Upper lobe of right lung (tissue), 1 donor: ENCODE measurements at regions not wholly inside any gene's neighbourhood (a gene's known extent, or its start where the extent isn't known, plus 50 kb on each side); places are given as distances from the start of the nearest gene placed in this dataset.

Experiments
- ATAC-seq: fragments of 200-7000 bp; cut with Tn5 transposase; one replicate; pipeline ENCODE4 v1.9.1; 2020; ENCODE audit warnings: mild to moderate bottlenecking, moderate library complexity
- DNase-seq: peaks from one replicate; pipeline ENCODE4 v3.0.0-alpha.2; 2020
- H3K27ac ChIP-seq: fragments of 200-600 bp; one replicate; pipeline ENCODE4 v1.8.0; 2022
- H3K27me3 ChIP-seq: fragments of 200-600 bp; one replicate; pipeline ENCODE4 v1.8.0; 2022; ENCODE audit warnings: mild to moderate bottlenecking
- H3K36me3 ChIP-seq: fragments of 200-600 bp; one replicate; pipeline ENCODE4 v1.8.0; 2022
- H3K4me1 ChIP-seq: fragments of 200-600 bp; one replicate; pipeline ENCODE4 v1.8.0; 2022
- H3K4me3 ChIP-seq: fragments of 200-600 bp; one replicate; pipeline ENCODE4 v1.8.0; 2022; ENCODE audit warnings: mild to moderate bottlenecking
- H3K9me3 ChIP-seq: fragments of 200-600 bp; one replicate; pipeline ENCODE4 v1.8.0; 2022
- intact Hi-C: fragments of 100-400 bp; cut with DNase I; formaldehyde crosslinking; loops from one replicate; pipeline ENCODE4 v1.11.0; 2022
- TF ChIP-seq, protein P1 (sequence below): fragments of 200-600 bp; IDR thresholded peaks from one replicate; pipeline ENCODE4 v1.8.0; 2022; ENCODE audit warnings: antibody characterized with exemption
- donor health status: DM: no; HTN: yes; CAD: no; lungs with severe emphysema.

- TF ChIP-seq, protein P1, sequence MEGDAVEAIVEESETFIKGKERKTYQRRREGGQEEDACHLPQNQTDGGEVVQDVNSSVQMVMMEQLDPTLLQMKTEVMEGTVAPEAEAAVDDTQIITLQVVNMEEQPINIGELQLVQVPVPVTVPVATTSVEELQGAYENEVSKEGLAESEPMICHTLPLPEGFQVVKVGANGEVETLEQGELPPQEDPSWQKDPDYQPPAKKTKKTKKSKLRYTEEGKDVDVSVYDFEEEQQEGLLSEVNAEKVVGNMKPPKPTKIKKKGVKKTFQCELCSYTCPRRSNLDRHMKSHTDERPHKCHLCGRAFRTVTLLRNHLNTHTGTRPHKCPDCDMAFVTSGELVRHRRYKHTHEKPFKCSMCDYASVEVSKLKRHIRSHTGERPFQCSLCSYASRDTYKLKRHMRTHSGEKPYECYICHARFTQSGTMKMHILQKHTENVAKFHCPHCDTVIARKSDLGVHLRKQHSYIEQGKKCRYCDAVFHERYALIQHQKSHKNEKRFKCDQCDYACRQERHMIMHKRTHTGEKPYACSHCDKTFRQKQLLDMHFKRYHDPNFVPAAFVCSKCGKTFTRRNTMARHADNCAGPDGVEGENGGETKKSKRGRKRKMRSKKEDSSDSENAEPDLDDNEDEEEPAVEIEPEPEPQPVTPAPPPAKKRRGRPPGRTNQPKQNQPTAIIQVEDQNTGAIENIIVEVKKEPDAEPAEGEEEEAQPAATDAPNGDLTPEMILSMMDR: no peak
- Histone ChIP-seq H3K9me3 (no peaks in the 10 kb centered on the region), H3K27me3 (no peaks in the 10 kb centered on the region), H3K4me3 (no peak overlapping the region), H3K36me3 (no peaks in the 10 kb centered on the region), H3K4me1 (no peaks in the 10 kb centered on the region), H3K27ac (no peak overlapping the region)
- no peak for DNase-seq
- ATAC-seq: no peak
- intact Hi-C loops: no loop called here
These were observed 88.5 kb upstream of the SPDL1 start for GRCh38 chr5:169494941-169495548.

DNA sequence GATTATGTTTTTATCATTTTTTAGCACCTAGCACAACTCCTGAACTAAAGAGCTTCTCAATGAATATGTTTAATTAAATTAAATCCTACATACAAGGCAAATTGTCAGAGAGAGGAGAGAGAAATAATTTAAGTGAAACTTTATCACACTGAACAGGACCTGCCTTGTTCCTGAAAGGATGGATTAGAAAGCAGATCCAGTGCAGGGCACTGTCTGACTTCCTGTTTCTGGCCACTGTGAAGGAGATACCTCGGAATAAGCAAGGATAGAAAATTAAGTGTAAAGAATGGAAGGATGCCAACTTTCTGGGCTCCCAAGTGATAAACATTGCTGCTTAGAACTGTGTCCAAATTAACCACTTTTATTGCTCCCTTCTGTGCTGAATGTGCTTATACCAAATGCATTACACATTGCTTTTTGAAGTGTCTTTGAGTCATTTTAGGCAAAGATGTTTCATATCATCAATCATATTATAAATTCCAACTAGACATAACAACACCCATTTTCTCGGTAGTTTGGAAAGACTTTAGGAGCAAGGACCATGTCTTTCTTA is 89.1 kb upstream of the SPDL1 start:
- TF ChIP-seq, protein P1: no peak
- Histone ChIP-seq H3K27me3 (no peaks in the 10 kb centered on the region), H3K27ac (no peak overlapping the region), H3K9me3 (no peaks in the 10 kb centered on the region), H3K4me1 (no peaks in the 10 kb centered on the region), H3K4me3 (no peak overlapping the region), H3K36me3 (no peaks in the 10 kb centered on the region)
- DNase-seq: no peak
- intact Hi-C loops: no loop called here
- ATAC-seq: no peak

DNA sequence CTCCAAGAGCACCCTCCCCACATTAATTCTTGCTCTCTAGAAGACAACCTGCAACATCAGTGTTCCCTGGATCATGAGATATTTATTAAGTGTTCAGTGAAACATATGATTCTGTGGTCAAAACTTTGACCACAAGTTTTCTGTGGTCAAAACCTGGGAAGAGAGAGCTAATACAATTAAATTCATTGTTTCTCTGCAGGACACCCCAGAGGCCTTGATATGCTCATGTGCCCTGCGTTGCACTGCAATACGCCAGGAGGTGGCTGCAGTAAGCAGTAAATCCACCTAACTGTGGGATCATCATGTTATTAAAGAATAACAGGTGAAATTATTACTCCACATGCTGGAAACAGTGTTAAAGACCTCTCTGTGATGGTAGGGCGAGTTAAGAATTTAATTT is 109.3 kb upstream of the SPDL1 start:
- DNase-seq (no peak), ATAC-seq (no peak)
- no peaks in the 10 kb centered on the region for H3K9me3 ChIP-seq
- TF ChIP-seq, protein P1: no peak
- intact Hi-C loops: no loop called here
- H3K27ac ChIP-seq: no peak overlapping the region
- no peaks in the 10 kb centered on the region for H3K4me1 ChIP-seq
- no peaks in the 10 kb centered on the region for H3K36me3 ChIP-seq
- H3K27me3 ChIP-seq: no peaks in the 10 kb centered on the region
- H3K4me3 ChIP-seq: no peak overlapping the region

- Histone ChIP-seq H3K9me3 (no peaks in the 10 kb centered on the region), H3K27me3 (no peaks in the 10 kb centered on the region), H3K27ac (no peak overlapping the region), H3K4me3 (no peak overlapping the region), H3K4me1 (no peaks in the 10 kb centered on the region), H3K36me3 (no peaks in the 10 kb centered on the region)
- DNase-seq (no peak), ATAC-seq (no peak)
- intact Hi-C loops: no loop called here
- TF ChIP-seq, protein P1: no peak
These were observed 111.0 kb upstream of the SPDL1 start for GRCh38 chr5:169472544-169472943.

- TF ChIP-seq, protein P1: no peak
- no peak for ATAC-seq
These were observed 112.6 kb upstream of the SPDL1 start for GRCh38 chr5:169471021-169471420.

More at GRCh38 chr5:169471021-169471420, 112.6 kb upstream of the SPDL1 start:
- Histone ChIP-seq H3K36me3 (no peaks in the 10 kb centered on the region), H3K4me3 (no peak overlapping the region), H3K9me3 (no peaks in the 10 kb centered on the region), H3K4me1 (no peaks in the 10 kb centered on the region), H3K27ac (no peak overlapping the region), H3K27me3 (no peaks in the 10 kb centered on the region)
- DNase-seq: no peak
- intact Hi-C loops: no loop called here
